ENCODE measurements at regions not wholly inside any gene's neighbourhood (a gene's known extent, or its start where the extent isn't known, plus 50 kb on each side); places are given as distances from the start of the nearest gene placed in this dataset.
"Not testable (repeated sequence)": the region's sequence is repeated elsewhere in the genome, so short reads cannot be mapped to it uniquely, and the experiment has no call there.

GRCh38 chr4:189870511-189871234 is 70.0 kb upstream of the FRG1 start:
- DNase-seq (ENCODE audit: low spot score): no peak
- in situ Hi-C loops (cut with MboI; ENCODE audit: low sequenced_read_pairs, unreplicated experiment): no loop called here
- no peak for TF ChIP-seq CTCF (IDR thresholded peaks at IDR 0.05; ENCODE audit: borderline replicate concordance, control extremely low read depth, extremely low read depth, insufficient read depth, missing control alignments)

GRCh38 chr4:189874591-189874990 is 66.1 kb upstream of the FRG1 start:
- in situ Hi-C loops (cut with MboI; ENCODE audit: low sequenced_read_pairs, unreplicated experiment): no loop called here
- DNase-seq (ENCODE audit: low spot score): no peak
- no peak for TF ChIP-seq CTCF (IDR thresholded peaks at IDR 0.05; ENCODE audit: borderline replicate concordance, control extremely low read depth, extremely low read depth, insufficient read depth, missing control alignments)

GRCh38 chr4:189881190-189881589 is 59.5 kb upstream of the FRG1 start:
- DNase-seq (ENCODE audit: low spot score); in situ Hi-C loops (cut with MboI; ENCODE audit: low sequenced_read_pairs, unreplicated experiment): not testable (repeated sequence)

DNA sequence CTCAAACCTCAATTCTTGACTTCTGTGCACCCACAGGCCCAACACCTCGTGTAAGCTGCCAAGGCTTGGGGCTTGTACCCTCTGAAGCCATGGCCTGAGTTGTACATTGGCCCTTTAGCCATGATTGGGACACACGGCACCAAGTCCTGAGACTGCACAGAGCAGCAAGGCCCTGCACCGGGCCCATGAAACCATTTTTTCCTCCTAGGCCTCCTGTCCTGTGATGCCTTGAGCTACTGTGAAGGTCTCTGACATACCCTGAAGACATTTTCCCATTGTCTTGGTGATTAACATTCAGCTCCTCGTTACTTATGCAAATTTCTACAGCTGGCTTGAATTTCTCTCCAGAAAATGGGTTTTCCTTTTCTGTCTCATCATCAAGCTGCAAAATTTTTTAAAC is 52.3 kb upstream of the FRG1 start:
- DNase-seq (ENCODE audit: low spot score); in situ Hi-C loops (cut with MboI; ENCODE audit: low sequenced_read_pairs, unreplicated experiment): not testable (repeated sequence)
